ENCODE measurements at regions not wholly inside any gene's neighbourhood (a gene's known extent, or its start where the extent isn't known, plus 50 kb on each side); places are given as distances from the start of the nearest gene placed in this dataset.

DNA sequence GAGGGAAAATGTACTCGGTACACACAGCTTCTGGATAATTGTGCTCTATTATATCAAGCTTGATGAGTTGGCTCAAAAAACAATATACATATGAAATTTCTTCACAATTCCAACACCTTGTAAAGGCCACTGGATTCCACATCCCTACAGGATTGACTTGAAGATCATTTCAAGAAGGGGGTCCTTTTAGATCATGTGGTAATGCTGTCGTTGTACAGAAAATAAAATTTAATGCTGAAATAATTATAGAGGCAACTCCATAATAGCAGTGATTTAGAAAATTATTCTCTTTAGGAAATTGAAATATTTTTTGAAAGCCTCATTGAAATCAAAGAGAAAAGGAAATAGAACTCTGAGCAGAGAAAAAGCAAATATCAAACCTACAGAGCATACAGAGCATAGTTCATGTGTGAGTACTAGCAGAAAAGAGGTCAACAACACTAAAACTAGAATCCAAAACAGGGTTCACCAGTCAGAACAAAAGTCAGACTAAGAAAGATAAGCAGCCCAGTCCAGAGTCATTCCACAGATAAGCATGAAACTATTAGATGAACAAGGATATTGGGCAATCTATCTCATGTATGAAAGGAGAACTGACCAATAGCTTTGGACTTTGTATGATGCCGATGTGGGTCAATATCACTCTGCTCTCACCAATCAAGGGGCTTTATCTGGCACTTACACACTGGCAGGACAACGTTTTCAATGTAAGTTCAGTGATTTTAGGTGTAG, 79.5 kb upstream of the PALMD start (continued):
- TF ChIP-seq, protein P1, sequence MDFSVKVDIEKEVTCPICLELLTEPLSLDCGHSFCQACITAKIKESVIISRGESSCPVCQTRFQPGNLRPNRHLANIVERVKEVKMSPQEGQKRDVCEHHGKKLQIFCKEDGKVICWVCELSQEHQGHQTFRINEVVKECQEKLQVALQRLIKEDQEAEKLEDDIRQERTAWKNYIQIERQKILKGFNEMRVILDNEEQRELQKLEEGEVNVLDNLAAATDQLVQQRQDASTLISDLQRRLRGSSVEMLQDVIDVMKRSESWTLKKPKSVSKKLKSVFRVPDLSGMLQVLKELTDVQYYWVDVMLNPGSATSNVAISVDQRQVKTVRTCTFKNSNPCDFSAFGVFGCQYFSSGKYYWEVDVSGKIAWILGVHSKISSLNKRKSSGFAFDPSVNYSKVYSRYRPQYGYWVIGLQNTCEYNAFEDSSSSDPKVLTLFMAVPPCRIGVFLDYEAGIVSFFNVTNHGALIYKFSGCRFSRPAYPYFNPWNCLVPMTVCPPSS (IDR thresholded peaks at IDR 0.05), result no peak
- peak; percentile 69; the same call in 1 of the 2 replicates for TF ChIP-seq PITX1 (CRISPR knock-in tag; IDR thresholded peaks at IDR 0.05)
- TF ChIP-seq KDM5B (CRISPR knock-in tag; IDR thresholded peaks at IDR 0.05; ENCODE audit: borderline replicate concordance), result no peak
- TF ChIP-seq KDM2A (CRISPR knock-in tag; IDR thresholded peaks at IDR 0.05; ENCODE audit: borderline replicate concordance, low read depth), result no peak
- no peak for TF ChIP-seq GPN1 (CRISPR knock-in tag; IDR thresholded peaks at IDR 0.05; ENCODE audit: borderline replicate concordance)
- no peak for TF ChIP-seq ARNT (IDR thresholded peaks at IDR 0.05)
- no peak for TF ChIP-seq SP5 (CRISPR knock-in tag; IDR thresholded peaks at IDR 0.05; ENCODE audit: borderline replicate concordance, low read depth)
- TF ChIP-seq, protein P2, sequence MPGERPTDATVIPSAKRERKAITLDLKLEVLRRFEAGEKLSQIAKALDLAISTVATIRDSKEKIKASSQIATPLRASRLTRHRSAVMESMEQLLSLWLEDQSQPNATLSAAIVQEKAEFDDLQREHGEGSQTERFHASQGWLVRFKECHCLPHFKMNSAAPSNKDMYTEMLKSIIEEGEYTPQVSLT (CRISPR knock-in tag; IDR thresholded peaks at IDR 0.05; ENCODE audit: borderline replicate concordance, low read depth), result no peak
- TF ChIP-seq, protein P3, sequence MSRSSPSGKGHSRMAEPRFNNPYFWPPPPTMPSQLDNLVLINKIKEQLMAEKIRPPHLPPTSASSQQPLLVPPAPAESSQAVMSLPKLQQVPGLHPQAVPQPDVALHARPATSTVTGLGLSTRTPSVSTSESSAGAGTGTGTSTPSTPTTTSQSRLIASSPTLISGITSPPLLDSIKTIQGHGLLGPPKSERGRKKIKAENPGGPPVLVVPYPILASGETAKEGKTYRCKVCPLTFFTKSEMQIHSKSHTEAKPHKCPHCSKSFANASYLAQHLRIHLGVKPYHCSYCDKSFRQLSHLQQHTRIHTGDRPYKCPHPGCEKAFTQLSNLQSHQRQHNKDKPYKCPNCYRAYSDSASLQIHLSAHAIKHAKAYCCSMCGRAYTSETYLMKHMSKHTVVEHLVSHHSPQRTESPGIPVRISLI (CRISPR knock-in tag; IDR thresholded peaks at IDR 0.05; ENCODE audit: borderline replicate concordance), result no peak
- TF ChIP-seq TAF15 (IDR thresholded peaks at IDR 0.05; ENCODE audit: low read depth, low read length, poor library complexity, severe bottlenecking), result no peak
- no peak for TF ChIP-seq ZNF441 (CRISPR knock-in tag; IDR thresholded peaks at IDR 0.05; ENCODE audit: borderline replicate concordance)
- no peak for TF ChIP-seq SSRP1 (CRISPR knock-in tag; IDR thresholded peaks at IDR 0.05)
- no peak for TF ChIP-seq MAZ (IDR thresholded peaks at IDR 0.05; ENCODE audit: borderline replicate concordance, low read depth, low read length)
- no peak for TF ChIP-seq MAZ (CRISPR knock-in tag; IDR thresholded peaks at IDR 0.05; ENCODE audit: low read depth)
- no peak for TF ChIP-seq NPAS2 (CRISPR knock-in tag; IDR thresholded peaks at IDR 0.05; ENCODE audit: borderline replicate concordance)
- TF ChIP-seq ZNF773 (CRISPR knock-in tag; IDR thresholded peaks at IDR 0.05; ENCODE audit: borderline replicate concordance), result no peak
- no peak for TF ChIP-seq ZNF350 (CRISPR knock-in tag; IDR thresholded peaks at IDR 0.05; ENCODE audit: borderline replicate concordance, low read depth)
- no peak for TF ChIP-seq CBX1 (IDR thresholded peaks at IDR 0.05; ENCODE audit: low read depth)
- TF ChIP-seq, protein P4, sequence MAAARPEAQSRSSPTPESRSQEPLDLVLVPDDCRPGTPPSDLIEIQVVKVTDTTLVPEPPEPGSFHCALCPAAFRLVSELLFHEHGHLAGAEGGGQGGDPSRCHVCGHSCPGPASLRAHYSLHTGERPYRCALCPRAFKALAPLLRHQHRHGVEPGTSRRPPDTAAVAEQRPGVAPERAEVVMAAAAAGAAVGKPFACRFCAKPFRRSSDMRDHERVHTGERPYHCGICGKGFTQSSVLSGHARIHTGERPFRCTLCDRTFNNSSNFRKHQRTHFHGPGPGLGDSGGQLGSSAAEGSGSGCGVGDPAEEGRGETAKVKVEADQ (CRISPR knock-in tag; IDR thresholded peaks at IDR 0.05; ENCODE audit: borderline replicate concordance), result no peak
- TF ChIP-seq ZNF34 (CRISPR knock-in tag; IDR thresholded peaks at IDR 0.05; ENCODE audit: borderline replicate concordance), result no peak
- no peak for TF ChIP-seq HOXA5 (CRISPR knock-in tag; IDR thresholded peaks at IDR 0.05)
- TF ChIP-seq ZFP36L1 (CRISPR knock-in tag; IDR thresholded peaks at IDR 0.05), result no peak
- TF ChIP-seq POLR2AphosphoS5 (IDR thresholded peaks at IDR 0.05; ENCODE audit: low read depth, low read length), result no peak; the same call in 1 of the 2 replicates
- TF ChIP-seq ZNF788 (CRISPR knock-in tag; IDR thresholded peaks at IDR 0.05; ENCODE audit: borderline replicate concordance), result no peak
- peak; percentile 87 for TF ChIP-seq ASH2L (IDR thresholded peaks at IDR 0.05; ENCODE audit: insufficient read length, low read depth, low read length)
- no peak for TF ChIP-seq ZNF124 (CRISPR knock-in tag; IDR thresholded peaks at IDR 0.05)
- TF ChIP-seq PPARG (CRISPR knock-in tag; conservative IDR thresholded peaks at IDR 0.05), result peak; percentile 94
- TF ChIP-seq ZNF883 (CRISPR knock-in tag; IDR thresholded peaks at IDR 0.05; ENCODE audit: not compliant biosample characterization), result no peak
- no peak for TF ChIP-seq BHLHE40 (IDR thresholded peaks at IDR 0.05; ENCODE audit: low read length)
